ENCODE measurements at regions not wholly inside any gene's neighbourhood (a gene's known extent, or its start where the extent isn't known, plus 50 kb on each side); places are given as distances from the start of the nearest gene placed in this dataset.

GRCh38 chr2:156689939-156690338 lies 253.8 kb downstream of the GPD2 start:
- Histone ChIP-seq H2AK9ac (replicated peaks; ENCODE audit: low read depth, low read length, poor library complexity) (no peak overlapping the region), H4K91ac (ENCODE audit: insufficient read depth, low read depth, low read length) (no peak overlapping the region), H3K4me1 (ENCODE audit: control insufficient read depth, insufficient read depth, low read length) (no peaks in the 10 kb centered on the region), H4K5ac (ENCODE audit: low read depth, low read length) (no peak overlapping the region), H3K27me3 (ENCODE audit: control insufficient read depth, insufficient read depth, low read length) (no peaks in the 10 kb centered on the region), H3K9me1 (ENCODE audit: insufficient read depth, low read length) (no peaks in the 10 kb centered on the region), H4K8ac (ENCODE audit: low read depth in 2 of 2, low read length in 2 of 2) (no peak overlapping the region), H2AK5ac (ENCODE audit: low read depth, low read length) (no peak overlapping the region), H3K18ac (ENCODE audit: low read depth, low read length) (no peak overlapping the region), H2BK15ac (ENCODE audit: low read depth, low read length) (no peak overlapping the region), H2BK120ac (ENCODE audit: low read depth, low read length) (no peak overlapping the region), H2BK5ac (ENCODE audit: low read depth, low read length, poor library complexity, severe bottlenecking) (no peak overlapping the region), H3K14ac (replicated peaks; ENCODE audit: low read depth, low read length) (no peak overlapping the region), H2BK20ac (ENCODE audit: low read depth, low read length) (no peak overlapping the region), H3K27ac (ENCODE audit: insufficient read depth, low read length) (no peak overlapping the region), H3K79me1 (ENCODE audit: low read depth in 1 of 2, low read length in 2 of 2) (no peaks in the 10 kb centered on the region), H3K9me3 (ENCODE audit: control insufficient read depth, insufficient read depth, low read length) (no peaks in the 10 kb centered on the region), H2AFZ (replicated peaks; ENCODE audit: low read length, poor library complexity) (no peak overlapping the region), H3K4ac (ENCODE audit: low read depth, low read length) (no peak overlapping the region), H3K36me3 (ENCODE audit: control insufficient read depth, insufficient read depth, low read length) (no peaks in the 10 kb centered on the region), H3K9ac (ENCODE audit: low read depth, low read length) (no peak overlapping the region), H3K23ac (ENCODE audit: low read depth, low read length) (no peak overlapping the region), H3K56ac (ENCODE audit: extremely low read depth, insufficient read depth, low read length) (no peak overlapping the region), H3K4me3 (ENCODE audit: insufficient read depth, low read depth, low read length) (no peak overlapping the region), H3K4me2 (ENCODE audit: low read depth, low read length) (no peak overlapping the region), H4K20me1 (ENCODE audit: insufficient read depth, low read length) (no peaks in the 10 kb centered on the region)
- BruUV-seq (replicated peaks): no TSS peak
- WGBS, 2 experiments (ENCODE audit: extremely low coverage in 2 of 2, insufficient read length in 1 of 2): 0% methylated on average over 1 of the region's 1 CpG; no CpG with 5 or more reads in 1 of the 2 experiments
- dilution Hi-C loops (cut with HindIII; ENCODE audit: low sequenced_read_pairs, unreplicated experiment): no loop called here
- in situ Hi-C loops (cut with MboI; ENCODE audit: low sequenced_read_pairs): no loop called here
- no peak for TF ChIP-seq ELK1 (IDR thresholded peaks at IDR 0.05; ENCODE audit: borderline replicate concordance, low read depth, low read length)
- no peak for TF ChIP-seq RFX5 (IDR thresholded peaks at IDR 0.05; ENCODE audit: low read depth, low read length)
- no peak for TF ChIP-seq MAZ (IDR thresholded peaks at IDR 0.05; ENCODE audit: borderline replicate concordance, low read depth, low read length)
- TF ChIP-seq NFE2L2 (IDR thresholded peaks at IDR 0.05; ENCODE audit: low read depth, low read length): no peak
- TF ChIP-seq MXI1 (IDR thresholded peaks at IDR 0.05; ENCODE audit: borderline replicate concordance, low read depth, low read length): no peak
- no peak for TF ChIP-seq CHD1 (IDR thresholded peaks at IDR 0.05; ENCODE audit: low read depth, low read length)
- no peak for TF ChIP-seq BHLHE40 (IDR thresholded peaks at IDR 0.05; ENCODE audit: low read depth, low read length)
- no peak for TF ChIP-seq MAFK (IDR thresholded peaks at IDR 0.05; ENCODE audit: low read depth, low read length)
- no peak for TF ChIP-seq USF2 (IDR thresholded peaks at IDR 0.05; ENCODE audit: low read depth, low read length)
- no peak for TF ChIP-seq FOS (IDR thresholded peaks at IDR 0.05; ENCODE audit: low read depth, low read length)
- TF ChIP-seq CTCF (conservative IDR thresholded peaks at IDR 0.05; ENCODE audit: low read depth, low read length): no peak
- TF ChIP-seq RAD21 (IDR thresholded peaks at IDR 0.05; ENCODE audit: low read length): no peak
- no peak for TF ChIP-seq RCOR1 (IDR thresholded peaks at IDR 0.05; ENCODE audit: insufficient replicate concordance, low read length)
- no peak for TF ChIP-seq SMC3 (IDR thresholded peaks at IDR 0.05; ENCODE audit: low read depth, low read length)
- TF ChIP-seq CEBPB (IDR thresholded peaks at IDR 0.05; ENCODE audit: low read depth, low read length): no peak
- no peak for TF ChIP-seq POLR2A (IDR thresholded peaks at IDR 0.05; ENCODE audit: low read depth, low read length)
- ChIA-PET POLR2A (ENCODE audit: unreplicated experiment) (no interaction called here), CTCF (no interaction called here)
- DNase-seq: no peak
- no peak for ATAC-seq (ENCODE audit: low read depth)
- intact Hi-C loops (cut with micrococcal nuclease): no loop called here

Data from IMR-90 (cell line).